ENCODE measurements at regions not wholly inside any gene's neighbourhood (a gene's known extent, or its start where the extent isn't known, plus 50 kb on each side); places are given as distances from the start of the nearest gene placed in this dataset.
A peak's percentile ranks its signal among the peaks of the same experiment; 100 is the strongest.
"Not testable (repeated sequence)": the region's sequence is repeated elsewhere in the genome, so short reads cannot be mapped to it uniquely, and the experiment has no call there.

DNA sequence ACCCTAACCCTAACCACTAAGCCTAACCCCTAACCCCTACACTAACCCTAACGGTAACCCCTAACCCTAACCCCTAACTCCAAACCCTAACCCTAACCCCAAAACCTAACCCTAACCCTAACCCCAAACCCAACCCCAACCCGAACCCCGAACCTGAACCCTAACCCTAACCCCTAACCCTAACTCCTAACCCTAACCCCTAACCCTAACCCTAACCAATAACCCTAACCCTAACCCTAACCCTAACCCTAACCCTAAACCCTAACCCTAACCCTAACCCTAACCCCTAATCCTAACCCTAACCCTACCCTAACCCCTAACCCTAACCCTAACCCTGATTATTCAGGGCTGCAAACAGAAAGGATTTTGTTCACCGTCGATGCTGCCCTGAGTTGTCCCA, 144.6 kb upstream of the DUSP22 start:
- DNase-seq (ENCODE audit: low spot score): not testable (repeated sequence)

DNA sequence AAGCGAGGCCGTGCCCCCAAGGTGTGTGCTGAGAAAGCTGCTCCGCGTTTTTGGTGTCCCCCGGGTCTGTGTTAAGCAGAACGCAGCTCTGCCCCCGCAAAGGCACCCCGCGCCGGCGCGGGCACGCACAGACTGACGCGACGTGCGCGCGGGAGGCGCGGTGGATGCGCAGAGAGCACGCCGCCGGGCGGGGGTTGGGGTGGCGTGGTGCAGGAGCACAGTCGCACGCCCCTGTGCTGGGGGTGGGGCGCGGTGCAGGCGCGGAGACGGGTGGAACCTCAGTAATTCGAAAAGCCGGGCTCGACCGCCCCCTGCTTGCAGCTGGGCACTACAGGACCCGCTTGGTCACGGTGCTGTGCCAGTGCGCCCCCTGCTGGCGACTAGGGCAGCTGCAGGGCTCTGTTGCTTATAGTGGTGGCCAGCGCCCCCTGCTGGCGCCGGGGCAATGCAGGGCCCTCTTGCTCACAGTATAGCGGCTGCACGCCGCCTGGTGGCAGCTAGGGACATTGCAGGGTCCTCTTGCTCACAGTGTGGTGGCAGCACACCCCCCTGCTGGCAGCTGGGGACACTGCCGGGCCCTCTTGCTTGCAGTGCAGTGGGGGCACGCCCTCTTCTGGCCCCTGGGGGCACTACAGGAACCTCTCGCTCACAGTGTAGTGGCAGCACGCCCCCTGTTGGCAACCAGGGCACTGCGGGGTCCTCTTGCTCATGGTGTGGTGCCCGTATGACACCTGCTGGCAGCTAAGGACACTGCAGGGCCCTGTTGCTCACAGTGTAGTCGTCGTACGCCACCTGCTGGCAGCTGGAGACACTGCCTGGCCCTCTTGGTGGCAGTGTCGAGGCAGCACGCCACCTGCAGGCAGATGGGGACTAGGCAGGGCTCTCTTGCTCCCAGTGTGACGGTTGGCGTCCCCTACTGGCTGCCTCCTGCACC, 144.0 kb upstream of the DUSP22 start:
- DNase-seq (ENCODE audit: low spot score): not testable (repeated sequence)

DNA sequence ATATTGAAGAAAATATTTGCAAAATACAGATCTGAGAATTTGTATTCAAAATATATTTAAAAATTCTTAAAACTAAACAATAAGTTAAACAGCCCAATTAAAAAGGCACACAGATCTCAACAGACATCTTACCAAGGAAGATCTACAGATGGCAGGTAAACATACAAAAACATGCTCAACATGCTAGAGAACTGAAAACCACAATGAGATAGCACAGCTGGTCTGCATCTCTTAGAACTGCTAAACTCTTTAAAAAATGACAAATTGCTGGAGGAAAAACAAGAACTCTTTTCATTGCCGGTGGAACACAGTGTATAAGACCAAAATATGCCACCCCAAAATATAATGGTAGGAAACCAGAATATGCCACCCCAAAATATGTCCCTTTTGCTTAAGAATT, 142.1 kb upstream of the DUSP22 start:
- DNase-seq (ENCODE audit: low spot score): not testable (repeated sequence)

DNA sequence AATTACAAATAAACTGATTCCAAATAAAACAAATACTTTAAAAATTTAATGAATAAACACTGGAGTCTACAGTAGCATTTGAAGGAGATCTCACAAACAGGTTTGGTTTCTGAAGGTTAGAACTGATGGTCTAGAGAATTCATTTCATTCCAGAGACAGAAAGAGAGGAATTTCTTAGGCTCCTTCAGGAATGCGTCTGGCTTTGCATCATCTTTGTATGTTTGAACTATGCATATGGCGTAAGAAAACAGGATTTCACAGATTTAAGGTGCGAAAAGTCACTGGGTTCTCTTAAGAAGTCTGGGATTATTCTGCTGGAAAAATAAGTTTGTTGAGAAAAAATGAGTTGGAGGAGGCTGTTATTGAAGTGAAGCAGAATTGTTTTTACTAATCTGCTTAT, 139.9 kb upstream of the DUSP22 start:
- DNase-seq (ENCODE audit: low spot score): not testable (repeated sequence)

DNA sequence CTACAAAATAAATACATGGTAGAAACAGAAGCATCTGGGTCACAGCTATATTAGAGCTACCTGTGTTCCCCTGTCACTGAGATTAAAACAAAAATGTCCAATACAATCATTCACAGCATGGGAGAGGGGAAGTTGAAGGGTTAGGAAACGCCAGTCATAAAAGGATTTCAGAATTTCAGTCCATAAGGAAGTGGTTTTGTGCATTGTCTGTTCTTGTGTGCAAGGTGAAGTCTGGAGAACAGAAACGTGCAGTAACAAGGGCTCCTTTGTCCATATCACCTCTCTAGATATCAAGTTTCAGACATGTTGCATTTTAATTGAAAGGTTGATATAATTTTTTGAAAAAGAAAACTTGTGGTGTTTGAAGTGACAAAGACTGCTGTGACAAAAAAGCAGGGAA, 139.3 kb upstream of the DUSP22 start:
- not testable (repeated sequence) for DNase-seq (ENCODE audit: low spot score)

DNA sequence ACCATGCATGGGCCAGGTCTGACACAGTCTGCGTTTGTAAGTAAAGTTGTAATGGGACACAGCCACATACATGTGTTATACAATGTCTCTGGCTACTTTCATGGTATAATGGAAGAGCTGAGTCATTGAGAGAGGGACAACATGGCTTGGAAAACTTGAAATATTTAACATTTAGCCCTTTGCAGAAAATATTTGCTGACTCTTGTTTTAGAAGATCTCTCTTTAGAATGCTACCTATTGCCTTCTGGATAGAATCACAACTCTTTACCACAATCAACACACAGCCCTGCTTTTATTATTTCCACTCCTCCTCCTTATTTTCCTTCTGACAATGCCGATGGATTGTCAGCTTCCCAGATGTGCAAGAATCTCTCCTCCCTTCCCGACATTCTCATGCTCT, 138.4 kb upstream of the DUSP22 start:
- not testable (repeated sequence) for DNase-seq (ENCODE audit: low spot score)

DNA sequence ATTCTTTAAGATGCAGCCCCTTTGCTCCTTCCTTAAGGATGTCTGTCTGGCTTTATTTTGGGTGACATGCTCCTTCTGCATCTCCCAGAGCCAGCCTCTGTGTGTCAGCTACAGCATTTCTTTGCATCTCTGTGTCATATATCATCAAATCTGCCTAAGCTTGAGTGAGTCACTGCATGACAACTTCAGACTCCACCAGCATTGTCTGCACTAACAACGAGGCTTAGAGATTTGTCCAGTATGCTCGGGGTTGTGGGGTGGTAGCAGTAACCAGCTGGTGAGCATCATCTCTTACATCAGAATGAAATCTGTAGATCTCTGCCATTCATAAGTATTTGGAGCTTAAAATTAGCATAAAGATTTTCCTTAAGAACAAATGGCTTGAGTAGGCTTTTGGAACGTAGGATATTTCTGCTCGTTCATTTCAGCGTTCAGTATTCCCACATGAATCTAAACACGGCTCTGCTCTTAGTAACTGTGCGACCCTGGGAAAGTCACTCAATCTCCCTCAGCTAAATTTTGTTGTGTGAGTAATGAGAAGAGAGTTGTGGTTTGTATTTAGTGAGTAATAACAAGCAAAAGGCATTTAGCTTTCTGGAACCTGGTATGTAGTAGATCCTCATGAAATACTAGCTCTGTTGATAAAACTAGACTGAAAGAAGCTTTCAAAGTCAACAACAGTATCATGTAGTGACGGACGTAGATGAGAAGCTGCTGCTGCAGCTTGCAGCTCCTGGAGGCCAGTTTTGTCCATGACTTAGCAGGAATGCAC, 137.8 kb upstream of the DUSP22 start:
- not testable (repeated sequence) for DNase-seq (ENCODE audit: low spot score)

DNA sequence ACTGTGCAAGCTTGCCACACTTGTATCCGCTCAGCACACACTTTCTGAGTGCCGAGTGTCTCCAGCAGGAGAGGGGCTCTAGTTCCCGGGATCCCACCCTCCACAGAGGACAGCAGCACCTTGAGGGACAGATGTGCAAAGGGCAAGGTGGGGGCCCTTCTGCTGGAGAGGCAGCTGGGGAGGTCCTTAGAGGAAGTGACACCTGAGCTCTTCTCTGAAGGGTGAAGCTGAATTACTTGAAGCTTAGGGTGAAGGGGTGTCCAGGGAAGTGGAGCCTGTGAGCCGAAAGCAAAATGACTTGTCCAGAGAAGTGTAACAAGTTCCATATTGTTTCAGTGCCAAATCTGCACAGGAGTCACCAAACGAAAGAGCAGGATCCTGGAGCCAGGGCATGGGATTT, 136.3 kb upstream of the DUSP22 start:
- DNase-seq (ENCODE audit: low spot score): no peak

DNA sequence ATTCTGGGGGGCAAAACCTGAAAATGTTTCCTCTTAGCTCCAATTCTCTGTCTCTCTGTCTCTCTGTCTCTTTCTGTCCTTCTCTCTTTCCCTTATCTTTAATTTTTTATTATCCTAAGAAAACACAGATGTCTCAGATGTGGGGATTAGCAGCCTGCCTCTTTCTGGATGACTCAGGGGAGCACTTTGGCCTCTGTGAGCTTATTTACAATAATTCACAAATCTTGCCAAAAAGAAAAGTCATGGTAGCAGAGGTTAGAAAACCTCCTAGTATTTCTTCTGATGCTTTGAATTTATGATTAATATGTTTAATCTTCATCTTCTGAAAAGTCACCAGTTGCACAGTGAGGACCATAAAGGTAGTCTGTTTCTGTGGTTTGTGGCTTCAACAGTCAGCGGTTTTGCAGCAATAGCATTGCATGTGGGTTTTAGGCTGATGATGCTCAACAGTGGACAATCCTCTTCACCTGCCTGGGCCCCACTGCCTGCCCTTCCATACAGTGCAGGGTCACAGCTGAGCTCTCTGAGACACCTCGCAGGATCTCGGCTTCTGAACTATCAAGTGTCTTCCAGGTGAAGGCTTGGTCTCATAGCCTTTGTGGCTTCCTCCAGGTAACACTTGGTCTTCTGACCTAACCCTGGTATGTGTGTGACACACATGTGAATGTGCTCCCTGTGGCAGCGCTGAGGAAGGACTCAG, 135.7 kb upstream of the DUSP22 start:
- not testable (repeated sequence) for DNase-seq (ENCODE audit: low spot score)

DNA sequence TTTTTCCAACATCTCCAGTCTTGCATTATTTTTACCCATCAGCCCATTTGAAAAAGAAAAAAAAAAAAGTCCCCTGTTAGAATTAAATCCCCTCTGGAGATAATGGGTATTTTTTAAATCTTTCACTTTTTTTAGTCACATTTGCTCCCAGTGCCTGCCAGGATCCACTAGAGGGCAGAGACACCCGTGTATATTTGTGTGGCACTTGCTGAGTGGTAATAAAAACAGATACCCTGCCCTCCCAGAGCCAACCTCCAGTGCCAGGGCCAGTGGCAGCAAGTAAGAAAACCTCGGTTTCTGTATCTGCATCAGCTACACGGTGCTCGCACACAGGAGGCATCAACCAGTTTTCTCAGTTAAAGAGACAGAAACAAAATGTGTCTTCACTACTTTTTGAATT, 135.1 kb upstream of the DUSP22 start:
- DNase-seq (ENCODE audit: low spot score): not testable (repeated sequence)

DNA sequence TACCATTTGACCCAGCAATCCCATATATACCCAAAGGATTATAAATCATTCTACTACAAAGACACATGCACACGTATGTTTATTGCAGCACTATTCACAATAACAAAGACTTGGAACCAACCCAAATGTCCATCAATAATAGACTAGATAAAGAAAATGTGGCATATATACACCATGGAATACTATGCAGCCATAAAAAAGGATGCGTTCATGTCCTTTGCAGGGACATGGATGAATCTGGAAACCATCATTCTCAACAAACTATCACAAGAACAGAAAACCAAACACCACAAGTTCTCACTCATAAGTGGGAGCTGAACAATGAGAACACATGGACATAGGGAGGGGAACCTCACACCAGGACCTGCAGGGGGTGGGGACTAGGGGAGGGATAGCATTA, 130.6 kb upstream of the DUSP22 start:
- not testable (repeated sequence) for DNase-seq (ENCODE audit: low spot score)

DNA sequence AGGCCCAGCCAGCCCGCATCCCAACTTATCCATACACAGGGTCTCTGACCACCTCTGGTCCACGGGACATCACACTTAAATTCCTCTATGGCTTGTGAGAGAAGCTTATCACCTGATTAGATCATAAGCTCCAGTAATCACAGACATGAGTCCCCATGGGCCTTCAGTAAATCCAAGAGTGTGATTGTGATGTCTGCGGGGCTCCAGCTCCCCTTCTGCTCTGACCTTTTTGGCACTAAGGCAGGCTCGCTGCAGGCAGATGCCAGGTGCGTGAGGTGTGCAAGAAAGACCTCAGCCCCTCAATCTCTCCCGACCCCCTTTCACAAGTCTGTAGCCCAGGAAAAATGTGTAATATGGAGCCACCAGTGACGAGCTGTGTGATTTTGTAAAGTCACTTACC, 127.6 kb upstream of the DUSP22 start:
- no peak for DNase-seq (ENCODE audit: low spot score)

DNA sequence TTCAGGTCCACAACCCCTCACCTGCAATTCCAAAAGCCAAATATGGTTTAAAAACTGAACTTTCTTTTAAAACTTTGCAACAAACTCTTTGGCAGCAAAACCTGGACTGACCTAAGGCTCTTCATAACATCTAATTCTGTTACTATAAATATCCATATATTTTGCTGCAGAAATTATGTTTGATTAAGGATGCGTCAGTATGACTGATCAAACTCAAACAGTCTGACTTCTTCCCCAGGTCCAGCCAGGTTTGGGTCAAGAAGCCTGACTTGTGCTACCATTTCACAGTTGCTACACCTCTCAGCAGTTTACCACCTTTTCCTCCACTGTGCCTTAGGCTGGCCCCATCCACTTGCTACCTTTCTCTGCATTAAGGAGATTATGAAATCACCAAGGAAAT, 127.0 kb upstream of the DUSP22 start:
- no peak for DNase-seq (ENCODE audit: low spot score)

DNA sequence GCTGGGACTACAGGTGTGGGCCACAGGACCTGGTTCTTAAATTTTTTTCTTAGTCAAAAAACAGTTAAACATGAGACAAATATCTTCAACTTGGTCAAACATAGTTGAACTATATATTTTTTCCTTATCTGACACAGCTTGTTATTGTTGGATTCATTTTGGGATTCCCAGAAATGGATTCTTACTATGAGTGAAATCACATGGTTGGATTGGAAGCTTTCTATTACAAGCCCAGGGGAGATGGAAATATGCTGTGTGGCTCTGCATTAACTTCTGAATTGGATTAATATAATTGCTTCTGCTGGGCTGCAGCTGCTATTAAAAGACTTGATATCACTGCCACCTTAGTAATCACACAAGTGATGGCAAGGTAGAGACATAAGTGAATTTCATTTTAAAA, 126.4 kb upstream of the DUSP22 start:
- DNase-seq (ENCODE audit: low spot score): no peak

DNA sequence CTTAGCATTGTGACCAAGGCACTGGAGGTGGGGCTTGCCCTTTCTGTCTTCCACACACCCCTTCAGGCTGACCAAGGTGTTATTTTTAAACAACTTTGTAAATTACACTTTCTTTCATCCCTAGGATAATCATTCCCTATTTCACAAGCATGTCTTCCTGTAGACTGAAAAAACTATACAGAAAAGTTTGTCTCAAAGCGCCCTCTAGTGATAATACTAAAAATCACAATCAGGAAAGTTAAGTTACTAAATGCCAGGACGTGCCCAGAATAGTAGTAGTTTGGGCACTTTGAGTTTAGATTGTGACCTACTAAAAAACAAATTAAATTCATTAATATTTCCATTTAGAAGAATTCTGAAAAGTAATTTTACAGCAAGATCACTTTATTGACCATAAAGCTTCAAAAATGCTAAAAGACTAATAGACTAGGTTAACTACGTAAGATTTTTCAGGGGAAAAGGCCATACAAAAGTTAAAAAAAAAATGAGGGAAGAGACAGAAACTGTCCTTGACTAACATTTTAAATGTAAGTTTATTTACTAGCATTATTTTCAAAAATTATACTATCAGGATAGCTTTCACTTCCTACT, 123.3 kb upstream of the DUSP22 start:
- DNase-seq (ENCODE audit: low spot score): peak; percentile 24

DNA sequence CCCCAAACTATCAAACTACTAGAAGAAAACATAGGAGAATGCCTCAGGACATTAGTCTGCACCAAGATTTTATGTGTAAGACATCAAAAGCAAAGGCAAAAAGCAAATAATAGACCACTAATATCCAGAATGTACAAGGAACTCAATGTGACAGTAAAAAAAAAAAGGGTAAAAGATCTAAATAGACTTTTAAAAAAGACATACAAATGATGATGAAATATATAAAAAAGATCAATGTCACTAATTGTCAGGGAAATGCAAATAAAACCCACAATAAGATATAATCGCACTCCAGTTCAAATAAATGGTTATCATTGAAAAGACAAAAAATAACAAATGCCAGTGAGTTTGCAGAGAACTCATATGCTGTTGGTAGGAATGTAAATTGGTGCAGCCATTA, 118.3 kb upstream of the DUSP22 start:
- no peak for DNase-seq (ENCODE audit: low spot score)

DNA sequence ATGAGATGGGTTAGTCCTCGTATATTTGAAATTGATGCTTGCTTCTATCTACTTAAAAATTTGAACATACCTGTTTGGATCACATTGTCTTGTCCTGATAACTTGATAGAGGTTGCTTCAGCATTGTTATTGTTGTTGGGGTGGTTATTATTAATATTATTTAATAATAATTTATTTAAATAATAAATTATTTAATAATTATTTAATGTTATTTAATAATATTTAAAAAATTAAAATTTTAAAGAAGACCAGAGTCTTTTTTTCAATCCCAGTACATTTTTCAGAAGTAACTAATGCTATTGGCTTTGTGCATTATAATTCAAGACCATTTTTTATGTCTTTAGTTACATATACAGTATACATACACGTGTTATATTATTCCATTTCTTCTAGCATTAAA, 116.6 kb upstream of the DUSP22 start:
- no peak for DNase-seq (ENCODE audit: low spot score)

DNA sequence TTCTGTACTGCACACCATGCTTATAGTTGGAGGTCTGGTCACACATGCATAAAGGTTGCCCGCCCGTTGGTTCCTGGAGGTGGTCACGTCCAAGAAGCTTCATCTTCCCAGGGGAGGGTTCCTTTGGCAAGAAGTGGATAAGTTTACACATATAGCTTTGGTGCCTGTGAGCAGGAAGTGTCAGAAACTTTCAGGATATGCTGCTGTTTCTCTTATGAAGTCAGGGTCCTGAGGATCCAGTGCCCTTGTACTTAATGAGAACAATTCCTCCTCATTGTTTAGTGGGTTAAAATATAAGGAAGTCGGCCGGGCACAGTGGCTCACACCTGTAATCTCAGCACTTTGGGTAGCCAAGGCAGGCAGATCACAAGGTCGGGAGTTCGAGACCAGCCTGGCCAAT, 115.5 kb upstream of the DUSP22 start:
- DNase-seq (ENCODE audit: low spot score): no peak

DNA sequence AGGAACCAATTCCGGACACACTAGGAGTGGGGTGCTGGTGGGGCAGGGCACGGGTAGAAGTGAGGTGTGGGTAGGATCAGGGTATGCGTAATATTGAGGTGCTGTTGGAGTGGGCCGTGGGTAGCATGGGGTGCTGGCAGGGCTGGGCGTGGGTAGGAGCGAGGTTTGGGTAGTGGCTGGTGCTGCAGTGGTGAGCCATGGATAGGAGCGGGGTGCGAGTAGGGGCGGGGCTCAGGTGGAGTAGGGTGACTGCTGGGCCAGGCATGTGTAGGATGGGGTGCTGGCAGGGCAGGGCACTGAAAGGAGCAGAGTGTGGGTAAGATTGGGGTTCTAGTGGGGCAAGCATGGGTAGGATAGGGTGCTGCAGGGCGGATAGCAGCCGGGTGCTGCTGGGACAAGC, 114.2 kb upstream of the DUSP22 start:
- DNase-seq (ENCODE audit: low spot score): no peak

DNA sequence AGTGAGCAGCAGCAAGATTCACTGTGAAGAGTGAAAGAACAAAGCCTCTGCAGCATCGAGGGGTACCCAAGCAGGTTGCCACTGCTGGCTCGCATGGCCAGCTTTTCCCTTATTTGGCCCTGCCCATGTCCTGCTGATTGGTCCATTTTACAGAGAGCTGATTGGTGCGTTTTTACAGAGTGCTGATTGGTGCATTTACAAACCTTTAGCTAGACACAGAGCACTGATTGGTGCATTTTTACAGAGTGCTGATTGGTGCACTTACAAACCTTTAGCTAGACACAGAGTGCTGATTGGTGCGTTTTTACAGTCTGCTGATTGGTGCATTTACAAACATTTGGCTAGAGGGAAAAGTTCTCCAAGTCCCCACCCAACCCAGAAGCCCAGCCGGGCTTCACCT, 113.4 kb upstream of the DUSP22 start:
- not testable (repeated sequence) for DNase-seq (ENCODE audit: low spot score)

DNA sequence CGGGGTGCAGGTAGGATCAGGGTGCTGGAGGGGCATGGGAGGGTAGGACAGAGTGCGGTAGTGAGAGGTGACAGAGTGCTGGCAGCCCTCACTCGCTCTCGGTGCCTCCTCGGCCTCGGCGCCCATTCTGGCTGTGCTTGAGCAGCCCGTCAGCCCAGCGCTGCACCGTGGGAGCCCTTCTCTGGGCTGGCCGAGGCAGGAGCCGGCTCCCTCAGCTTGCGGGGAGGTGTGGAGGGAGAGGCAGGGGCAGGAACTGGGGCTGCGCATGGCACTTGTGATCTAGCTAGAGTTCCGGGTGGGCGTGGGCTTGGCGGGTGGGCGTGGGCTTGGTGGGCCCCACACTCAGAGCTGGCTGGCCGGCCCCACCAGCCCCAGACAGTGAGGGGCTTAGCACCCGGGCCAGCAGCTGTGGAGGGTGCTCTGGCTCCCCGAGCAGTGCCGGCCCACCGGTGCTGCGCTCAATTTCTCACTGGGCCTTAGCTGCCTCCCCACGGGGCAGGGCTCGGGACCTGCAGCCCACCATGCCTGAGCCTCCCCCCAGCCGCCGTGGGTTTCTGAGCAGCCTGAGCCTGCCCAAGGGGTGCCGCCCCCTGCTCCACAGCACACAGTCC, 112.8 kb upstream of the DUSP22 start:
- no peak for DNase-seq (ENCODE audit: low spot score)
